ENCODE measurements at regions not wholly inside any gene's neighbourhood (a gene's known extent, or its start where the extent isn't known, plus 50 kb on each side); places are given as distances from the start of the nearest gene placed in this dataset.

DNA sequence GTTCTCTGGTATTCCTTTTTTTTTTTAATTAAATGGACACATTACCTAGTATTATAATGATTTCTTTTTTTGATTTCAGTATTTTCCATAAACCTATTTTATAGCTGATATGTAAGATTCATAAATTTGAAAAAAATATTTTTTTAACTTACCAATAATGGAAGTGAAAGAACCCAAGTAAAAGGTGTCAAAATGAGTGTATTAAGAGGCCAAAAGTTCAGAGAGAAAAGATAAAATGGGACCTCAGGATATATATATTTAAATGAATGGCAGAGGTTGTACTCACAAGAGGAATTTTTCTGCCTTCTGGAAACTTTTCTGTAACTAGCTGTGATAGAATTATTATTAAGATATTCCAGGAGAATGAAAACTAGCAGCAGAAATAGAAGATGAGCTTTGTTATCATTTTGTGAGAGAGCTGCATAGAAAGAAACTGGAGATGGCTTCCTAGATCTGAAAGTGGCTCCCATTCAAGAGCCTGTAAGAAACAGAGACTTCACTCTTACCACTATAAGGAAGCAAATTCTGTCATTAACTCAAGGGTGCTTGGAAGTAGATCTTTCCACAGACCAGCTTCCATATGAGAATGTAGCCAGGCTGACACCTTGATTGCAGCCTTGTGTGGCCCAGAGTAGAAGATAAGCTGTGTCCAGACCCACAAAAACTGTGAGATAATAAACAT is 91.7 kb downstream of the MRPS30 start:
- Histone ChIP-seq H3K4me3 (no peak overlapping the region), H3K4me1 (ENCODE audit: control insufficient read depth in 5 of 5, insufficient read depth in 5 of 5, low read length in 5 of 5) (no peaks in the 10 kb centered on the region), H3K27ac (ENCODE audit: low read depth in 1 of 2, low read length in 1 of 2) (no peak overlapping the region), H3K36me3 (ENCODE audit: control insufficient read depth in 4 of 4, insufficient read depth in 4 of 4, low read length in 4 of 4) (no peaks in the 10 kb centered on the region), H3K9me3 (ENCODE audit: control insufficient read depth in 4 of 4, insufficient read depth in 3 of 4, low read length in 3 of 4) (no peaks in the 10 kb centered on the region), H3K27me3 (ENCODE audit: control insufficient read depth in 3 of 3, insufficient read depth in 3 of 3, low read length in 2 of 3) (no peaks in the 10 kb centered on the region), H3K9ac (ENCODE audit: insufficient read depth in 1 of 2, low read length in 2 of 2) (no peak overlapping the region)
- no peak for DNase-seq
- TF ChIP-seq, protein P1, sequence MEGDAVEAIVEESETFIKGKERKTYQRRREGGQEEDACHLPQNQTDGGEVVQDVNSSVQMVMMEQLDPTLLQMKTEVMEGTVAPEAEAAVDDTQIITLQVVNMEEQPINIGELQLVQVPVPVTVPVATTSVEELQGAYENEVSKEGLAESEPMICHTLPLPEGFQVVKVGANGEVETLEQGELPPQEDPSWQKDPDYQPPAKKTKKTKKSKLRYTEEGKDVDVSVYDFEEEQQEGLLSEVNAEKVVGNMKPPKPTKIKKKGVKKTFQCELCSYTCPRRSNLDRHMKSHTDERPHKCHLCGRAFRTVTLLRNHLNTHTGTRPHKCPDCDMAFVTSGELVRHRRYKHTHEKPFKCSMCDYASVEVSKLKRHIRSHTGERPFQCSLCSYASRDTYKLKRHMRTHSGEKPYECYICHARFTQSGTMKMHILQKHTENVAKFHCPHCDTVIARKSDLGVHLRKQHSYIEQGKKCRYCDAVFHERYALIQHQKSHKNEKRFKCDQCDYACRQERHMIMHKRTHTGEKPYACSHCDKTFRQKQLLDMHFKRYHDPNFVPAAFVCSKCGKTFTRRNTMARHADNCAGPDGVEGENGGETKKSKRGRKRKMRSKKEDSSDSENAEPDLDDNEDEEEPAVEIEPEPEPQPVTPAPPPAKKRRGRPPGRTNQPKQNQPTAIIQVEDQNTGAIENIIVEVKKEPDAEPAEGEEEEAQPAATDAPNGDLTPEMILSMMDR (IDR thresholded peaks at IDR 0.05; ENCODE audit: control extremely low read depth, extremely low read depth): no peak
- ATAC-seq (ENCODE audit: insufficient read depth, low FRiP score): no peak

DNA sequence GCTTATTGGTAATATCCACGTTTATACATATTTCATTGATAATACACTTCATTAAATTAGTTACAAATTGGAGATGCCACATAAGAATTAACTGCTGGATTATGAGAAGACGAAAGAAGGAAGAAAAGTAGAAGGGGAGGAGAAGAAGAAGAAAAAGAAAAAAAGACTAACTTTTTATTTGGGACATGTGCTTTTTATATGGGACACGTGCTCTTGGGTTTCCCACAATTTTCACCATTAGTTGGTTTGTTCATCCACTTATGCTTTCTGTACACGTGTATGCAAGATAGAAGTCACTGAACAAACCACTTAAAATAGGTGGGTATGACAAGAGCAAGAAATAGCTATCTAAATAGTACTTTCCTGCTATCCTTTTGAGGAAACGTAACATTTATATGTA is 98.6 kb downstream of the MRPS30 start:
- Histone ChIP-seq H3K4me1 (ENCODE audit: control insufficient read depth in 5 of 5, insufficient read depth in 5 of 5, low read length in 5 of 5) (peaks cover 0 to 2% (median 0%) of the 10 kb centered on the region in 5 donors), H3K36me3 (ENCODE audit: control insufficient read depth in 4 of 4, insufficient read depth in 4 of 4, low read length in 4 of 4) (no peaks in the 10 kb centered on the region), H3K4me3 (no peak overlapping the region), H3K9me3 (ENCODE audit: control insufficient read depth in 4 of 4, insufficient read depth in 3 of 4, low read length in 3 of 4) (no peaks in the 10 kb centered on the region), H3K9ac (ENCODE audit: insufficient read depth in 1 of 2, low read length in 2 of 2) (no peak overlapping the region), H3K27me3 (ENCODE audit: control insufficient read depth in 3 of 3, insufficient read depth in 3 of 3, low read length in 2 of 3) (no peaks in the 10 kb centered on the region), H3K27ac (ENCODE audit: low read depth in 1 of 2, low read length in 1 of 2) (no peak overlapping the region)
- 62 to 79% methylated on average over 5 of the region's 5 CpGs for WGBS, 2 donors
- DNase-seq (no peak), ATAC-seq (ENCODE audit: insufficient read depth, low FRiP score) (no peak)
- TF ChIP-seq, protein P1 (IDR thresholded peaks at IDR 0.05; ENCODE audit: control extremely low read depth, extremely low read depth): no peak

DNA sequence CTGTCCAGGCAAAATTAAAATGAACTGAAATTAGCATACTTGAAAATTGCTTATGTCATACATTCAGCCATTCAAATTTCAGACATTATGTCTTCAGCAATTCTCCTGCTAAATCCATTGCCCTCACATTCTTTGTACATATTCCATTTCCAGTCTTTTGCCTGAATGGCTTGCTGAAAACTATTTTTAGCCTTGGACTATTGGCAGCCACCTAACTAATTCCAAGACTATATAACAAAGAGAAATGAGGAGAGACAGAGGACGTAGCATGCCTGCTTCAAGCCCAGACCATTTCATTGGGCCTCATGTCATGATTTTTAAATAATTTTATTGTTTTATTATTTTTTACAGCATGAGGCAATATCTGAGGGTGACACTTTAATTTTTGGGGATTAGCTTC is 100.3 kb downstream of the MRPS30 start:
- ATAC-seq (ENCODE audit: insufficient read depth, low FRiP score) (no peak), DNase-seq (peak in 1 of 3 donors; percentile 15)
- Histone ChIP-seq H3K4me1 (ENCODE audit: control insufficient read depth in 5 of 5, insufficient read depth in 5 of 5, low read length in 5 of 5) (peaks cover 0 to 2% (median 0%) of the 10 kb centered on the region in 5 donors), H3K27me3 (ENCODE audit: control insufficient read depth in 3 of 3, insufficient read depth in 3 of 3, low read length in 2 of 3) (no peaks in the 10 kb centered on the region), H3K4me3 (no peak overlapping the region), H3K9me3 (ENCODE audit: control insufficient read depth in 4 of 4, insufficient read depth in 3 of 4, low read length in 3 of 4) (no peaks in the 10 kb centered on the region), H3K27ac (ENCODE audit: low read depth in 1 of 2, low read length in 1 of 2) (no peak overlapping the region), H3K9ac (ENCODE audit: insufficient read depth in 1 of 2, low read length in 2 of 2) (no peak overlapping the region), H3K36me3 (ENCODE audit: control insufficient read depth in 4 of 4, insufficient read depth in 4 of 4, low read length in 4 of 4) (no peaks in the 10 kb centered on the region)
- 66% methylated on average over 1 of the region's 1 CpG for WGBS, 2 donors
- TF ChIP-seq, protein P1 (IDR thresholded peaks at IDR 0.05; ENCODE audit: control extremely low read depth, extremely low read depth): no peak

DNA sequence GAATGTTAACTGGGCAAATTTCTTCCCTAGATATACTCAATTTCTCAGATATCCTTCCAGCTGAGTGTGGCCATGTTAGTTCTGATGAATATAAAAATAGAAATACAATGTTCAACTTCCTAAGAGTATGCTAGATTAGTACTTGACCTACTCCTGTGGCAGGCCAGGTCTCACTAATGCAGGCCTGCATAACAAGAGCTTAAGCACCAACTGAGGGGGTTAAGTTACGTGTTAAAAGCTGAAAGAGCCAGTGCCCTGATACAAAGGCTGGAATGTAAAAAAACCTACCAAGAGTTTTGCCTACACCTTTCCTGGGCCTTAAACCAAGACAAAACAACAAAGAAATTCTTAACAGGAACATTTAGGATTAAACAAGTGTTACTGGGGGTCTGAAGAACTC is 102.8 kb downstream of the MRPS30 start:
- Histone ChIP-seq H3K36me3 (ENCODE audit: control insufficient read depth in 4 of 4, insufficient read depth in 4 of 4, low read length in 4 of 4) (no peaks in the 10 kb centered on the region), H3K4me1 (ENCODE audit: control insufficient read depth in 5 of 5, insufficient read depth in 5 of 5, low read length in 5 of 5) (peaks cover 0 to 2% (median 0%) of the 10 kb centered on the region in 5 donors), H3K9me3 (ENCODE audit: control insufficient read depth in 4 of 4, insufficient read depth in 3 of 4, low read length in 3 of 4) (no peaks in the 10 kb centered on the region), H3K27me3 (ENCODE audit: control insufficient read depth in 3 of 3, insufficient read depth in 3 of 3, low read length in 2 of 3) (no peaks in the 10 kb centered on the region), H3K4me3 (no peak overlapping the region), H3K27ac (ENCODE audit: low read depth in 1 of 2, low read length in 1 of 2) (no peak overlapping the region), H3K9ac (ENCODE audit: insufficient read depth in 1 of 2, low read length in 2 of 2) (no peak overlapping the region)
- TF ChIP-seq, protein P1 (IDR thresholded peaks at IDR 0.05; ENCODE audit: control extremely low read depth, extremely low read depth): no peak
- no peak for ATAC-seq (ENCODE audit: insufficient read depth, low FRiP score)
- no peak for DNase-seq
- WGBS, 2 donors: 77 to 83% methylated on average over 1 of the region's 1 CpG

Measured in lung (tissue), 11 donors.